ENCODE measurements at regions not wholly inside any gene's neighbourhood (a gene's known extent, or its start where the extent isn't known, plus 50 kb on each side); places are given as distances from the start of the nearest gene placed in this dataset.
"Not testable (repeated sequence)": the region's sequence is repeated elsewhere in the genome, so short reads cannot be mapped to it uniquely, and the experiment has no call there.

- no peak for DNase-seq (ENCODE audit: low spot score)
These were observed 70.0 kb downstream of the MZT1 start for GRCh38 chr13:72657379-72657778.

DNA sequence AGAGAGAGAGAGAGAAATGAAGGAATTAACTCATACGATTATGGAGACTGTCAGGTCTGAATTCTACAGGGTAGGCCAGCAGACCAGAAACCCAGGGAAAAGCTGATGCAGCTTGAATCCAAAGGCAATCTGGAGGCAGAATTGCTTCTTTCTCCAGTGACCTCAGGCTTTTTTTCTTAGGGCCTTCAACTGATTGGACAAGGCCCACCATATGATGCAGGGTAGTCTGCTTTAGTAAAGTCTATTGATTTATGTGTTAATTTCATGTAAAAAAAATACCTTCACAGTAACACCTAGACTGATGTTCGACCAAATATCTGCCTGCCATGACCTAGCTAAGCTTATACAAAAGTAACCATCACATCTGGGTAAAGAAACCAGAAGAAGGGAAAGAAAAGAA, 71.1 kb downstream of the MZT1 start:
- DNase-seq (ENCODE audit: low spot score), result no peak

GRCh38 chr13:72653506-72653905, 73.9 kb downstream of the MZT1 start:
- DNase-seq (ENCODE audit: low spot score), result no peak

- no peak for DNase-seq (ENCODE audit: low spot score)
These were observed 74.7 kb downstream of the MZT1 start for GRCh38 chr13:72652681-72653080.

GRCh38 chr13:72651144-72651543, 76.3 kb downstream of the MZT1 start:
- peak; percentile 28 for DNase-seq (ENCODE audit: low spot score)

DNA sequence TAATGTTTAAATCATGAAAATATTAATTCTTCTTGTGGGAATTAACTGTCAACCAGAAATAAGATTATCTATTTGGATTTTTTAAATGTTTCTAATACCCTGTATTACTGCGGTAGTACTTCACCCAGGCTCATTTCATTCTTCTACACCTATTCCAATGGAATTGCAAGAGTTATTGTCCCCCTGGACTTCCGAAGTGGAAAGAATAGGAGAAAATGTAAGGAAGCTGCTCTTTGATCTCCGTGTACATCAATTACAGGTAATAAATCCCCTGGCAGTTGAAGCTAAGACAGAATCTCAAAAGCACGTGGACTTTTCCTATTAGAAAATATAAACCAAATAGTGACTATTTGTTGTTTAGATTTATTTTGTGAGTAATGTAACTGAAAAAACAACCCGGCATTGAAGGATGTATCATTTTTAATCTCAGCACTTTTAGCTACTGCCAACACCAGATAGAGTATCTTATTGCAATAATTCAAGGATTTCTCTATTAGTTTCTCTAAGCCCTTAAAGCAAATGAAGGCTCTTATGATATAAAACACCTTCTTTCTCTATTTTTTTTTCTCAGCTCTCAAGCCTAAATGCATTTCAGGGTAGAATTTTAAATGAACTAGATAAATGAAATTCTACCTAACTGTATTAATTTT, 77.3 kb downstream of the MZT1 start:
- DNase-seq (ENCODE audit: low spot score), result no peak

GRCh38 chr13:72648513-72649065, 78.8 kb downstream of the MZT1 start:
- no peak for DNase-seq (ENCODE audit: low spot score)

DNA sequence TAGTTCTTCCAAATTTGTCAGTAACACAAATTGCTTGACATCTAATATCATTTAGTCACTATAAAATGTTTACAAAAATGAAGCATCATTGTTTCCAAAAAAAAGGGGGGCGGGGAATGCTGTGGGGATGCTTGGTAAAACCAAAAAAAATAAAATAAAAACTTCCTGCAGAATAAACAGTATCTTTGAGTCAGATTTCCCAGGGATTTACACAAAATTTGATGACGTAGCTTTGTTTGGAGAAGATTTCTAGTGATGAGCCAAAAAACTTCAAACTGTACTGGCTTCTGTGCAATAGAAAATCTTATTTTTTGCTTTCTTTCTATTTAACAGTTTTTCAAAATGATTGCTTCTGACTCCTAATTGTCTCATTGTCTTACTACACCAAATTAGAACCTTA, 80.0 kb downstream of the MZT1 start:
- DNase-seq (ENCODE audit: low spot score), result no peak

GRCh38 chr13:72645521-72645920, 81.9 kb downstream of the MZT1 start:
- no peak for DNase-seq (ENCODE audit: low spot score)

DNA sequence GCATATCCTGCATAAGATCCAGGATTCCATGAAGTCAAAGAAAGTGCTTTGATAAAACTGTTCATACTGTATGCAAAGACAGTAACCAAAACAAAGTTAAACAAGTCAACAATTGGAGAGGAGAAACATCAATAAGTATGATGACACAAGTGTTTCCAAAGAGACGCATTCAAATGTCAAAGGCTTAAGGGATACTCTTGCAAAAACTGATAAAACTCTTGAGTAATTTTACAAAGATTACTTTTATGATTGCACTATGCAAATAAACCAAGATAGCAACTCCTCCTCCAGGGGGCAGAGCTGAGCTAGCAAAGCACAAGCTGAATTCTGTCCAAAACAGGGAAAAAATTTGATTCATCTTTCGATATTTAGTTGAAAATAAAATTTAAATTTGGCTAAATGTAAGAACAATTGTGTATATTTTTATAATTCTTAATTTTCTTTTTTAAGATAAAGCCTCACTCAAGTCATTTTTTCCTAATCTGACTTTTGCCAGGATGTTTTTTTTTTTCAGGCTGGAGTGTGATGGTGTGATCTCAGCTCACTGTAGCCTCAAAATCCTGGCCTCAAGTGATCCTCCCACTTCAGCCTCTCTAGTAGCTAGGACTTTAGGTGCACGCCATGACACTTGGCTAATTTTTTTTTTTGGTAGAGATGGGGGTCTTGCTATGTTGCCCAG, 84.0 kb downstream of the MZT1 start:
- peak; percentile 14 for DNase-seq (ENCODE audit: low spot score)

DNA sequence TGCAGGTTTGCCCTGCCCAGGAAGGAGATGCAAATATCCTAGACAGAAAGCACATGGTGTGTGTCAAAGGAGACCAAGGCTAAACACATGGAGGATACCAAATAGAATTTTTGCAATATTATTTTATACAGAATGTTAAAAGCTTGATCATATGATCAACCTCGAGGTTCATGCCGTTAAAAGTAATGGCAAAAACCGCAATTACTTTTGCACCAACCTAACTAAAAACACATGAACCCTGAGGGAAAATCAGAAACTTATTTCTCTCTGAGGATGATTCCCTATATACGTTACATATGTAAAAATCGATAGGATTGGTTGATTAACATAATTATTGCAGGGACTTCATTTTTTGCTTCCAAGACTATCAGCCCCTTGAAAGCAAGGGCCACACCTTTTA, 88.1 kb downstream of the MZT1 start:
- DNase-seq (ENCODE audit: low spot score), result no peak

DNA sequence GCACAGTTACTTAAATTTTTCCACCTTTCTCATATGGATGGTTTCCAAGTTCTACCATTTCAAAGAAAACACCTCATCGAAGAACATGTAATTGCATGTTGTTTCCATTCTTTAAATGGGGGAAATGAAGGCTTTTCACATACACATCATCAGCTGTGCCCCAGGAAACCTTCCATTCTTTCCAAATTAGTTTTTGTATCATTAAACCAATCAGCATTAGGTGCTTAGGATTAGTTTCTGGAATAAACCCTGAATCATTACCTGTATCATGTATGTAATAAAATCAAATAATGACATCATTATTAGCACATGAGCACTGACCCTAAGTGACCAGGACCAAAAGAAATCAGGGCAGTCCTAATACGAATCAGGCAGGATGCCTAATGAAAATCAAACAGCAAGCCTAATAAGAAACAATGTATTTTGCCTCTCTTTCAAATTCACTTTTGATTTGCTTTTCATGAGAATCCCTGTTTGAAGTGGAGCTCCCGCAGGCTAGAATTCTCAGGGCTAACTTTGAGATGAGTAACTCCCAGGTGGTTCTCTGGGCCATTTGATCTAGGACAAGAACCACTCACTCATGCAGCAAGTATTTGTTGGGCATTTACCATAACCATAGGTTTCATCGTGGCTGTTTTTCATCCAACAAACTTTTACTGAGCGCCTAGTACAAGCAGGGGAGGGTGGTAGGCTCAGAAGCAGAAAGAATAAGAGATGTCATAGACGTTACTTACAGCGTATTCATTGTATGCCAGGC, 89.2 kb downstream of the MZT1 start:
- no peak for DNase-seq (ENCODE audit: low spot score)

DNA sequence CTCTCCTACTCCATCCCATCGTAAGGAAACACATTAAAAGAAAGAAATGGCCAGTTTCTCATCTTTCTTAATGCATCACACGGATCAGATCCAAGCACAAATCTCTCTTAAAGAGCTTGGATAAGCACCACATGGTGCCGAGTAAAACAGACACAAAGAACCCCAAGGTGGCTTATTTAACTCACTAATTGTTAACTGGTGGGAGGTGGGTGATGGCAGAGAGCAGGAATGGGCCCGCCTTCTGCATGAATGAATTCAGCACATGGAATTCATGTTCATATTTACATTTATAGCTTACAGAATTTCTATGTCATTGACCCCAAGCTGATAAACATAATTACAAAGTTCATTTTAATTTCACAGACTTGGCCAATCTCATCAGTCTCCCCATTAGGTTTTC, 89.9 kb downstream of the MZT1 start:
- DNase-seq (ENCODE audit: low spot score), result no peak

- no peak for DNase-seq (ENCODE audit: low spot score)
These were observed 92.6 kb downstream of the MZT1 start for GRCh38 chr13:72634859-72635258.

DNA sequence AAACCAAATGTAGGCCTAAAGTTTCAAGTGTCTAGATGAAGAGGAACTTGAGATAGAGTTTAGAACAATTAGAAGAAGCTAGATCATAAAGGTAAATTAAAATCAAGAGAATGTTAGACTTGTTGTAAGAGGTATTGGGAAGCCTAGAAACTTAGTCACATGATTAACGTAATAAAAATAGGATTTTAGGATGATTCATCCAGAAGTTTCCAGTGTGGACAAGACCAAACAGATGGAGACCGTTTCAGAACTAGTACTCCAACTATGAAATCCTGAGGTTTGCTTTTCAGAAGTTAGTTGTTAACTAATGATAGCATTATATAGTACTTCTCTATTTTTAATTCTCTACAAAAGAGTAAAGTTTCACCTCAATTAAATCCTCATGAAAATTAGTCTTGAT, 104.9 kb downstream of the MZT1 start:
- DNase-seq (ENCODE audit: low spot score), result no peak

GRCh38 chr13:72620874-72621273, 106.6 kb downstream of the MZT1 start:
- DNase-seq (ENCODE audit: low spot score), result no peak

DNA sequence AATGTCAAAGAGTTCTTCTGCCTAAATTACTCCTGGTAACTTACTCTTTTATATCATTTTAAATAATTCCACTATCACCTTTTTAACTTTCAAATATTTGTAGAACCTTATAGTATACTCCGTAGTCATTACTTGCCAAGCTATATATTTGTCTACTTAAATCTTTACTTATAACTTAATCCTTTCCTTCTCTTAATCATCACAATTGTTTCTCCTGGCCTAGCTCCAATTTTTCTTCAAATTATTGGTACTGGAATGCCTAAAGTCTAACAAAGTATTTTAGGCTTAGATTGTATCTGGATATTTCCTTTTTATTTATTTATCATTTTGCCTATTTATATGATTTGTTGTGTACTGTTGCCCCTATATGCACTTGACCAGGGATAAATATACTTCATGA, 109.5 kb downstream of the MZT1 start:
- no peak for DNase-seq (ENCODE audit: low spot score)

DNA sequence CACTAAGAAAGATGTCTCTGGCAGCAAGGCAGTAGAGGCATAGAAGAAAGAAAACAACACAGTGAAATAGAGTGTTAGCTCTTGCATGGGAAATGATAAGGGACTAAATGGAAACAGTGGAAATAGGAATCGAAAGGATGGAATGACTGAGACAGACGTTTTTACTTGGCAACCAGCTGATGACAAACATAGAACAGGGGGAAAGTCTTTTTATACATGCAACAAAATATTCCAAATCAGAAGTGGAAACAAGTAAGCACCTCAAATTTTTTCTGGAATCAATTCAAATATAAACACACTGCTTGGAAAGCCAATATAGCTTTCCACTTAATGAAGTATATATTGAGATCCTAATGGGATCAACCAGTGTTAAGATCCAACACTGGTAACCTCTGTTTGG, 110.2 kb downstream of the MZT1 start:
- DNase-seq (ENCODE audit: low spot score), result no peak

- DNase-seq (ENCODE audit: low spot score), result not testable (repeated sequence)
These were observed 117.1 kb downstream of the MZT1 start for GRCh38 chr13:72610251-72610891.

DNA sequence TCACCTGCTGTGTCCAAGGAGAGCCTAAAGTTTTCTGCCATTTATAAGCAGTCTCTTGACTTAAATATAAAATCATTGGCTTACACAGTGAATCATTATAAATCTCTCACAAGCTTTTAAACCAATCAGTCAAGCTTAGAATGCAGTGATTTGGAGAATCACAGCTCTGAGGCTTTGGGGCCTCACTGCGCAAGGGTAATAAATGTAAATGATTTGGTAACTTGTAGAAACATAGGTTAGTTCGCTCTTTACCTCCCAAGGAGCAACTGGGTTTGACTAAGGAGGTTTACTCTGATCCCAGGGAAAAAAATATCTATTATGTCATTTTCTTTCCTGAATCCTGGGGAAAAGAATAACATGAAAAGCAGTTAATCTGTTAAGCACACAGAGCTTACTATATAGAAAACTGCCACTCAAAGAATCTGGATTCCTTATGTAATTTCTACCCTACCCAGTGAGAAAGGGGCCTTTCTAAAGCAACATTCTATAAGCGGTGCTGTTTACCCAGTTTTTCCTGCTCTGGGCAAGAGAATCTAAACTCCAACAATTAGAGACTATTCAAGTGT, 128.2 kb downstream of the MZT1 start:
- no peak for DNase-seq (ENCODE audit: low spot score)

DNA sequence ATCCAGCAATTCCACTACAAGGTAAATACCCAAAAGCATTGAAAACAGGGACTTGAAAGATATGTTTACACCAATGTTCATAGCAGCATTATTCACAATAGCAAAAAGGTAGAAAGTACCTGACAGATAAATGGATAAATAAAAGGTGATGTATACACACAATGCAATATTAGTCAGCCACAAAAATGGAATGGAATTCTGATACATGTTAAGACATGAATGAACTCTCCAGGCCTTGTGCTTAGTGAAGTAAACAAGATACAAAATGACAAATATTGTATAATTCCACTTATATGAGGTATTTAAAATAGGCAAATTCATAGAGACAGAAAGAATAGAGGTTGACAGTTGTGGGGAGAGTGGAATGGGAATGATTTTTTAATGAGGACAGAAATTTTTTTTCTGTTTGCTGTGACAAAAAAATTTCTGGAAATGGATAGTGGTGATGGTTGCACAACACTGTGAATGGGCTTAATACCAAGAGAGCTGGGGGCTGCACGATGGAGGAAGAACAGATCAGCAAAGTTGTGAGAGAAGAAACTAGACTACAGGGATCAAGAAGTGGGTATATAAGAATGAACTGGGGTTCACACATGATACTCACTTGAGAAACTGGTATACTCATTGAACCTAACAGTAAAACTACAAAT, 137.2 kb downstream of the MZT1 start:
- DNase-seq (ENCODE audit: low spot score), result no peak

GRCh38 chr13:72586518-72586917, 140.9 kb downstream of the MZT1 start:
- DNase-seq (ENCODE audit: low spot score), result no peak

Data from pons (tissue), 1 donor.